Panc1 (cell line): ENCODE measurements at regions not wholly inside any gene's neighbourhood (a gene's known extent, or its start where the extent isn't known, plus 50 kb on each side); places are given as distances from the start of the nearest gene placed in this dataset.

Experiments
- POLR2AphosphoS5 ChIP-seq: IDR thresholded peaks from 2 replicates; pipeline ENCODE4 v1.6.1; 2012; ENCODE audit warnings: mild to moderate bottlenecking, low read depth, low read length, moderate library complexity
- SIN3A ChIP-seq: IDR thresholded peaks from 2 replicates; pipeline ENCODE4 v1.6.1; 2012; ENCODE audit warnings: low read depth, mild to moderate bottlenecking, low read length, moderate library complexity, borderline replicate concordance; ENCODE audit not compliant: insufficient read depth
- TCF7L2 ChIP-seq: IDR thresholded peaks from 2 replicates; pipeline ENCODE4 v1.6.1; 2011; ENCODE audit warnings: mild to moderate bottlenecking, low read depth, low read length, inconsistent platforms
- TF ChIP-seq, protein P1 (sequence below), 2 experiments: IDR thresholded peaks; 2 replicates each; pipeline ENCODE4 v1.6.1; 2011 to 2012; ENCODE audit warnings: low read depth in 2 of 2, control low read depth in 1 of 2, low read length in 1 of 2, mild to moderate bottlenecking in 1 of 2, moderate library complexity in 1 of 2; ENCODE audit not compliant: insufficient read depth in 1 of 2
- TF ChIP-seq, protein P2 (sequence below): fragments of 450-650 bp; IDR thresholded peaks from 2 replicates; pipeline ENCODE4 v1.5.1; 2017; ENCODE audit warnings: mild to moderate bottlenecking

DNA sequence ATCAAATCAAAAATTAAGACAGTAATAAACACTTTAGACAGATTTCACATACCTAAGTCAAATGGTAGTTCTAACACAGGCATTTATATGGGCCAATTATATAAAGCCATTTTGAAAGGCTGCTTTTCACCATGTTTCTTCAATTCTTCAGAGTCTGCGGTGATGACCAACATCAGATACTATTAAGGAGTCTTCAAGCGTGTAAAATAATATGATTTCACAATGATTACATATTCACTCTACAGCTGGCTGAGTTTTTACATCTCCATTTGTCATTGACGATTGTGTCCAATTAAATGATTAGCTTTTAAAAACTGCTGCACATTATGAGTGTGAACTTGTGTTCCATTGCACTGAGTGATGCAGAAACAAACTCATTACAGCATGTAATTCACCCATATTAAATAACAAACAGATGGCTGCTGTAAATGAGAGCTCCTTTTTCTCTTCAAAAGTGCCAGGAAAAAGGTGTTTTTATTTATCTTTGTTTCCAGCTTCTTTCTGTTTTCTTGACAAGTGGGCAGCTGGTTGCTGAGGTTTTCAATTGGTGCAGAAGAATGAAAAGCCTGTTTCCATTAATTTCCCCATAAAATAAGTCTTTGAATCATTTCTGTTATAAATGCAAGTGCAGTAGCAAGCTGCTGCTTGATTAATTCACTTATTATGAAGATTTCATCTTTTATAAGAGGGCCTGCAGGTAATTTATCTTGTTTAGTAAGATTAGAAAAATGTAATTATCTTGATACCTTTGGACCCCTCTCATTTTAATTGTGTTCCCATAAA lies 676.1 kb upstream of the KLHL1 start:
- TF ChIP-seq, protein P1, sequence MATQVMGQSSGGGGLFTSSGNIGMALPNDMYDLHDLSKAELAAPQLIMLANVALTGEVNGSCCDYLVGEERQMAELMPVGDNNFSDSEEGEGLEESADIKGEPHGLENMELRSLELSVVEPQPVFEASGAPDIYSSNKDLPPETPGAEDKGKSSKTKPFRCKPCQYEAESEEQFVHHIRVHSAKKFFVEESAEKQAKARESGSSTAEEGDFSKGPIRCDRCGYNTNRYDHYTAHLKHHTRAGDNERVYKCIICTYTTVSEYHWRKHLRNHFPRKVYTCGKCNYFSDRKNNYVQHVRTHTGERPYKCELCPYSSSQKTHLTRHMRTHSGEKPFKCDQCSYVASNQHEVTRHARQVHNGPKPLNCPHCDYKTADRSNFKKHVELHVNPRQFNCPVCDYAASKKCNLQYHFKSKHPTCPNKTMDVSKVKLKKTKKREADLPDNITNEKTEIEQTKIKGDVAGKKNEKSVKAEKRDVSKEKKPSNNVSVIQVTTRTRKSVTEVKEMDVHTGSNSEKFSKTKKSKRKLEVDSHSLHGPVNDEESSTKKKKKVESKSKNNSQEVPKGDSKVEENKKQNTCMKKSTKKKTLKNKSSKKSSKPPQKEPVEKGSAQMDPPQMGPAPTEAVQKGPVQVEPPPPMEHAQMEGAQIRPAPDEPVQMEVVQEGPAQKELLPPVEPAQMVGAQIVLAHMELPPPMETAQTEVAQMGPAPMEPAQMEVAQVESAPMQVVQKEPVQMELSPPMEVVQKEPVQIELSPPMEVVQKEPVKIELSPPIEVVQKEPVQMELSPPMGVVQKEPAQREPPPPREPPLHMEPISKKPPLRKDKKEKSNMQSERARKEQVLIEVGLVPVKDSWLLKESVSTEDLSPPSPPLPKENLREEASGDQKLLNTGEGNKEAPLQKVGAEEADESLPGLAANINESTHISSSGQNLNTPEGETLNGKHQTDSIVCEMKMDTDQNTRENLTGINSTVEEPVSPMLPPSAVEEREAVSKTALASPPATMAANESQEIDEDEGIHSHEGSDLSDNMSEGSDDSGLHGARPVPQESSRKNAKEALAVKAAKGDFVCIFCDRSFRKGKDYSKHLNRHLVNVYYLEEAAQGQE (IDR thresholded peaks at IDR 0.05; ENCODE audit: insufficient read depth in 1 of 2, low read depth in 2 of 2, low read length in 1 of 2), result no peak
- TF ChIP-seq, protein P2, sequence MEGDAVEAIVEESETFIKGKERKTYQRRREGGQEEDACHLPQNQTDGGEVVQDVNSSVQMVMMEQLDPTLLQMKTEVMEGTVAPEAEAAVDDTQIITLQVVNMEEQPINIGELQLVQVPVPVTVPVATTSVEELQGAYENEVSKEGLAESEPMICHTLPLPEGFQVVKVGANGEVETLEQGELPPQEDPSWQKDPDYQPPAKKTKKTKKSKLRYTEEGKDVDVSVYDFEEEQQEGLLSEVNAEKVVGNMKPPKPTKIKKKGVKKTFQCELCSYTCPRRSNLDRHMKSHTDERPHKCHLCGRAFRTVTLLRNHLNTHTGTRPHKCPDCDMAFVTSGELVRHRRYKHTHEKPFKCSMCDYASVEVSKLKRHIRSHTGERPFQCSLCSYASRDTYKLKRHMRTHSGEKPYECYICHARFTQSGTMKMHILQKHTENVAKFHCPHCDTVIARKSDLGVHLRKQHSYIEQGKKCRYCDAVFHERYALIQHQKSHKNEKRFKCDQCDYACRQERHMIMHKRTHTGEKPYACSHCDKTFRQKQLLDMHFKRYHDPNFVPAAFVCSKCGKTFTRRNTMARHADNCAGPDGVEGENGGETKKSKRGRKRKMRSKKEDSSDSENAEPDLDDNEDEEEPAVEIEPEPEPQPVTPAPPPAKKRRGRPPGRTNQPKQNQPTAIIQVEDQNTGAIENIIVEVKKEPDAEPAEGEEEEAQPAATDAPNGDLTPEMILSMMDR, result no peak
- TF ChIP-seq POLR2AphosphoS5 (no peak), SIN3A (no peak), TCF7L2 (no peak)
